ENCODE measurements at regions not wholly inside any gene's neighbourhood (a gene's known extent, or its start where the extent isn't known, plus 50 kb on each side); places are given as distances from the start of the nearest gene placed in this dataset.

DNA sequence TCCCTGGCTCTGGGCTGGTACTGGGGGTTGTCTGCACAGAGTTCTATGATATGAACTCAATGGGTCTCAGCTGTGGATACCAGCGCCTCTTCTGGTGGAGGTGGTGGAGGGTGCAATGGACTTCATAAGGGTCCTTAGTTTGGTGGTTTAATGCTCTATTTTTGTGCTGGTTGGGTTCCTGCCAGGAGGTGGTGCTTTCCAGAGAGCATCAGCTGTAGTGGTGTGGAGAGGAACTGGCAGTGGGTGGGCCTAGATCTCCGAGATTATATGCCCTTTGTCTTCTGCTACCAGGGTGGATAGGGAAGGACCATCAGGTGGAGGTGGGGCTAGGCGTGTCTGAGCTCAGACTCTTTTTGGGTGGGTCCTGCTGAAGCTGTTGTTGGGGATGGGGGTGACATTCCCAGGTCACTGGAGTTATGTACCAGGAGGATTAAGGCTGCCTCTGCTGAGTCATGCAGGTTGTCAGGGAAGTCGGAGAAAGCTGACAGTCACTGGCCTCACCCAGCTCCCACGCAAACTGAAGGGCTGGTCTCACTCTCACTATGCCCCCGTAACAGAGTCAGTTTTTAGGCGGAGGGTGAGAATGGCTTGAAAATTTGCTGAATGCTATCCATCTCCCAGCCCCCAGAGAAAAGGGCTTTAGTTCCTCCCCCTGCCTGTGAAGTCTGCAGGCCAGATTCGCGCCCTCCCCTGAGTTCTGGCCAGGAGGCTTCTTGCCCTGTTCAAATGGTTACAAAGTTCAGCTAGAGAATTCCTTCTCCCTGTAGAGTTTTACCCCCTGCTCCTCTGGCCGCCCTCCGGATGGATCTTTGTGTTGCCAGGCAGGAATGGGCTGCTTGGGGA, 902.9 kb downstream of the LTN1 start:
- DNase-seq: no peak
- Histone ChIP-seq H3K4me3 (ENCODE audit: low read depth in 1 of 2, low read length in 2 of 2) (no peak overlapping the region), H3K9ac (ENCODE audit: low read depth, low read length) (no peak overlapping the region), H3K36me3 (ENCODE audit: insufficient read depth, low read length) (no peaks in the 10 kb centered on the region), H3K9me3 (ENCODE audit: insufficient read depth, low read length, severe bottlenecking) (no peaks in the 10 kb centered on the region), H3K4me2 (ENCODE audit: insufficient read depth, low read length) (no peak overlapping the region), H3K27ac (ENCODE audit: low read length) (no peak overlapping the region), H2AFZ (ENCODE audit: low read depth, low read length) (no peak overlapping the region), H3K79me2 (ENCODE audit: insufficient read depth, low read length) (no peaks in the 10 kb centered on the region), H4K20me1 (ENCODE audit: insufficient read depth, low read length) (no peaks in the 10 kb centered on the region), H3K4me1 (ENCODE audit: insufficient read depth, low read length) (no peaks in the 10 kb centered on the region), H3K27me3 (ENCODE audit: insufficient read depth, low read length, poor library complexity) (no peaks in the 10 kb centered on the region)
- ATAC-seq (ENCODE audit: insufficient read depth, low read depth): no peak
- no peak for TF ChIP-seq EZH2 (IDR thresholded peaks at IDR 0.05; ENCODE audit: borderline replicate concordance, low read depth, low read length, severe bottlenecking)
- TF ChIP-seq, protein P1, sequence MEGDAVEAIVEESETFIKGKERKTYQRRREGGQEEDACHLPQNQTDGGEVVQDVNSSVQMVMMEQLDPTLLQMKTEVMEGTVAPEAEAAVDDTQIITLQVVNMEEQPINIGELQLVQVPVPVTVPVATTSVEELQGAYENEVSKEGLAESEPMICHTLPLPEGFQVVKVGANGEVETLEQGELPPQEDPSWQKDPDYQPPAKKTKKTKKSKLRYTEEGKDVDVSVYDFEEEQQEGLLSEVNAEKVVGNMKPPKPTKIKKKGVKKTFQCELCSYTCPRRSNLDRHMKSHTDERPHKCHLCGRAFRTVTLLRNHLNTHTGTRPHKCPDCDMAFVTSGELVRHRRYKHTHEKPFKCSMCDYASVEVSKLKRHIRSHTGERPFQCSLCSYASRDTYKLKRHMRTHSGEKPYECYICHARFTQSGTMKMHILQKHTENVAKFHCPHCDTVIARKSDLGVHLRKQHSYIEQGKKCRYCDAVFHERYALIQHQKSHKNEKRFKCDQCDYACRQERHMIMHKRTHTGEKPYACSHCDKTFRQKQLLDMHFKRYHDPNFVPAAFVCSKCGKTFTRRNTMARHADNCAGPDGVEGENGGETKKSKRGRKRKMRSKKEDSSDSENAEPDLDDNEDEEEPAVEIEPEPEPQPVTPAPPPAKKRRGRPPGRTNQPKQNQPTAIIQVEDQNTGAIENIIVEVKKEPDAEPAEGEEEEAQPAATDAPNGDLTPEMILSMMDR (IDR thresholded peaks at IDR 0.05; ENCODE audit: borderline replicate concordance, extremely low read depth, low read length, poor library complexity, severe bottlenecking): no peak

DNA sequence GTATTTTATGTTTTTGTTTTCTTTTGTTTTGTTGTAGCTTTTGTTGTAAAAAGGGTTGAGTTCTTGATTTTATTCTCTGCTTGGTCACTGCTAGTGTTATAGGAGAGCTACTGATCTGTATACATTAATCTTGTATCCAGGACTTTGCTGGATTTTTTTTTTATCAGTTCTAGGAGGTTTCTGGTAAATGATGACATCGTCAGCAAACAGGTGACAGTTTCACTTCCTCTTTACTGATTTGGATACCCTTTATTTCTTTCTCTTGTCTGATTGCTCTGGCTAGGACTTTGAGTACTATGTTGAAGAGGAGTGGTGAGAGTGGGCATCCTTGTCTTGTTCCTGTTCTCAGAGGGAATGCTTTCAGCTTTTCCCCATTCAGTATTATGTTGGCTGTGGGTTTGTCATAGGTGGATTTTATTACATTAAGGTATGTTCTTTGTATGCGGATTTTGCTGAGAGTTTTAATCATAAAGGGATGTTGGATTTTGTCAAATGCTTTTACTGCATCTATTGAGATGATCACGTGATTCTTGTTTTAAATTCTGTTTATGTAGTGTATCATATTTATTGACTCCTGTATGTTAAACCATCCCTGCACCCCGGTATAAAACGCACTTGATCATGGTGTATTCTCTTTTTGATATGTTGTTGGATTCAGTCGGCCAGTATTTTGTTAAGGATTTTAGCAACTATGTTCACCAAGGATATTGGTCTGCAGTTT, 905.7 kb downstream of the LTN1 start:
- Histone ChIP-seq H2AFZ (ENCODE audit: low read depth, low read length) (no peak overlapping the region), H3K4me2 (ENCODE audit: insufficient read depth, low read length) (no peak overlapping the region), H3K4me1 (ENCODE audit: insufficient read depth, low read length) (no peaks in the 10 kb centered on the region), H3K4me3 (ENCODE audit: low read depth in 1 of 2, low read length in 2 of 2) (no peak overlapping the region), H3K79me2 (ENCODE audit: insufficient read depth, low read length) (no peaks in the 10 kb centered on the region), H3K9ac (ENCODE audit: low read depth, low read length) (no peak overlapping the region), H3K27me3 (ENCODE audit: insufficient read depth, low read length, poor library complexity) (no peaks in the 10 kb centered on the region), H3K27ac (ENCODE audit: low read length) (no peak overlapping the region), H4K20me1 (ENCODE audit: insufficient read depth, low read length) (no peaks in the 10 kb centered on the region), H3K36me3 (ENCODE audit: insufficient read depth, low read length) (no peaks in the 10 kb centered on the region), H3K9me3 (ENCODE audit: insufficient read depth, low read length, severe bottlenecking) (no peaks in the 10 kb centered on the region)
- DNase-seq (no peak), ATAC-seq (ENCODE audit: insufficient read depth, low read depth) (no peak)
- TF ChIP-seq, protein P1 (IDR thresholded peaks at IDR 0.05; ENCODE audit: borderline replicate concordance, extremely low read depth, low read length, poor library complexity, severe bottlenecking): no peak
- TF ChIP-seq EZH2 (IDR thresholded peaks at IDR 0.05; ENCODE audit: borderline replicate concordance, low read depth, low read length, severe bottlenecking): no peak

DNA sequence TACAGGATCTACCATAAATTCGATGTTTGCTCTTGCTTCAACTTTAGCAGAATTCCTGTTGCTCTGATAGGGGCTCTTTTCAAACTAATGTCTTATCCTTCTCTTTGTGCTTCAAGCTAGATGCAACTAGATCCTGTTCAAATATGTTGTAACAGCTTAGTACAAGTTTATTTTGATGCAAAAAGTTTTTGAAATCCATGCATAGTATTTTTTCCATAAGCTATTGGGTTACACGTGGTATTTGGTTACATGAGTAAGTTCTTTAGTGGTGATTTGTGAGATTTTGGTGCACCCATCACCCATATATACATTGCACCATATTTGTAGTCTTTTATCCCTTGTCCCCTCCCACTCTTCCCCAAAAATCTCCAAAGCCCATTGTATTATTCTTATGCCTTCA, 907.7 kb downstream of the LTN1 start:
- ATAC-seq (ENCODE audit: insufficient read depth, low read depth) (no peak), DNase-seq (no peak)
- no peak overlapping the region for H3K27ac ChIP-seq (ENCODE audit: low read length)
- no peak overlapping the region for H2AFZ ChIP-seq (ENCODE audit: low read depth, low read length)
- no peaks in the 10 kb centered on the region for H3K27me3 ChIP-seq (ENCODE audit: insufficient read depth, low read length, poor library complexity)
- no peak overlapping the region for H3K4me2 ChIP-seq (ENCODE audit: insufficient read depth, low read length)
- H3K4me3 ChIP-seq (ENCODE audit: low read depth in 1 of 2, low read length in 2 of 2): no peak overlapping the region
- no peaks in the 10 kb centered on the region for H3K79me2 ChIP-seq (ENCODE audit: insufficient read depth, low read length)
- H3K9me3 ChIP-seq (ENCODE audit: insufficient read depth, low read length, severe bottlenecking): no peaks in the 10 kb centered on the region
- no peak for TF ChIP-seq EZH2 (IDR thresholded peaks at IDR 0.05; ENCODE audit: borderline replicate concordance, low read depth, low read length, severe bottlenecking)
- TF ChIP-seq, protein P1 (IDR thresholded peaks at IDR 0.05; ENCODE audit: borderline replicate concordance, extremely low read depth, low read length, poor library complexity, severe bottlenecking): no peak
- no peaks in the 10 kb centered on the region for H3K4me1 ChIP-seq (ENCODE audit: insufficient read depth, low read length)
- no peaks in the 10 kb centered on the region for H3K36me3 ChIP-seq (ENCODE audit: insufficient read depth, low read length)
- no peak overlapping the region for H3K9ac ChIP-seq (ENCODE audit: low read depth, low read length)
- no peaks in the 10 kb centered on the region for H4K20me1 ChIP-seq (ENCODE audit: insufficient read depth, low read length)
